HG03558 (cell line): ENCODE measurements at regions not wholly inside any gene's neighbourhood (a gene's known extent, or its start where the extent isn't known, plus 50 kb on each side); places are given as distances from the start of the nearest gene placed in this dataset.
"Not testable (repeated sequence)": the region's sequence is repeated elsewhere in the genome, so short reads cannot be mapped to it uniquely, and the experiment has no call there.

Source experiments
- ATAC-seq: cut with Tn5 transposase; IDR thresholded peaks from one replicate; pipeline ENCODE4 v1.9.1; 2021; ENCODE audit warnings: moderate number of reproducible peaks; ENCODE audit not compliant: unreplicated experiment; ENCODE audit errors: extremely low read depth

- no peak for ATAC-seq
Measured at GRCh38 chr1:234775477-234776246, 165.7 kb upstream of the IRF2BP2 start.

GRCh38 chr1:234774971-234775370 is 165.0 kb upstream of the IRF2BP2 start:
- ATAC-seq, result no peak

GRCh38 chr1:234773936-234774677 is 164.1 kb upstream of the IRF2BP2 start:
- no peak for ATAC-seq

- ATAC-seq, result peak; percentile 88
Measured at GRCh38 chr1:234772345-234773147, 162.6 kb upstream of the IRF2BP2 start.

GRCh38 chr1:234771642-234772344 is 161.8 kb upstream of the IRF2BP2 start:
- no peak for ATAC-seq

- ATAC-seq, result no peak
Measured at GRCh38 chr1:234770924-234771540, 161.1 kb upstream of the IRF2BP2 start.

- ATAC-seq, result no peak
Measured at GRCh38 chr1:234769986-234770795, 160.2 kb upstream of the IRF2BP2 start.

- ATAC-seq, result no peak
Measured at GRCh38 chr1:234769284-234769985, 159.5 kb upstream of the IRF2BP2 start.

GRCh38 chr1:234768569-234769283 is 158.7 kb upstream of the IRF2BP2 start:
- no peak for ATAC-seq

- no peak for ATAC-seq
Measured at GRCh38 chr1:234768171-234768568, 158.2 kb upstream of the IRF2BP2 start.

- ATAC-seq, result no peak
Measured at GRCh38 chr1:234765672-234766071, 155.7 kb upstream of the IRF2BP2 start.

- no peak for ATAC-seq
Measured at GRCh38 chr1:234765181-234765580, 155.2 kb upstream of the IRF2BP2 start.

- no peak for ATAC-seq
Measured at GRCh38 chr1:234763910-234764309, 153.9 kb upstream of the IRF2BP2 start.

GRCh38 chr1:234763367-234763766 is 153.4 kb upstream of the IRF2BP2 start:
- no peak for ATAC-seq

- not testable (repeated sequence) for ATAC-seq
Measured at GRCh38 chr1:234762127-234762526, 152.1 kb upstream of the IRF2BP2 start.

GRCh38 chr1:234760303-234760723 is 150.3 kb upstream of the IRF2BP2 start:
- no peak for ATAC-seq

- ATAC-seq, result no peak
Measured at GRCh38 chr1:234759888-234760287, 149.9 kb upstream of the IRF2BP2 start.

GRCh38 chr1:234758851-234759250 is 148.9 kb upstream of the IRF2BP2 start:
- no peak for ATAC-seq
